OCI-LY3 (cell line): ENCODE measurements at regions not wholly inside any gene's neighbourhood (a gene's known extent, or its start where the extent isn't known, plus 50 kb on each side); places are given as distances from the start of the nearest gene placed in this dataset.

Experiments used
- H2AFZ ChIP-seq: fragments of 200-600, 300-600 bp; shearing (Covaris generic); 2 replicates; pipeline ENCODE4 v1.6.0; 2014; ENCODE audit warnings: antibody characterized with exemption, low read depth, low read length
- H3K27ac ChIP-seq: fragments of 200-600, 300-600 bp; sonication (generic); 2 replicates; pipeline ENCODE4 v1.5.1; 2014; ENCODE audit warnings: mild to moderate bottlenecking, low read length, moderate library complexity, mixed read lengths
- H3K27me3 ChIP-seq: fragments of 200-600, 300-600 bp; sonication (generic); 2 replicates; pipeline ENCODE4 v1.6.1; 2014; ENCODE audit warnings: low read depth, low read length, mixed read lengths
- H3K36me3 ChIP-seq: fragments of 200-600, 300-600 bp; sonication (generic); replicated peaks from 2 replicates; pipeline ENCODE3; 2014; ENCODE audit warnings: low read depth, low read length, mixed read lengths
- H3K4me1 ChIP-seq: fragments of 300-600, 200-600 bp; sonication (generic); 2 replicates; pipeline ENCODE4 v1.6.1; 2014; ENCODE audit warnings: low read length, mixed read lengths
- H3K4me2 ChIP-seq: fragments of 200-600, 300-600 bp; sonication (generic); 2 replicates; pipeline ENCODE4 v1.6.1; 2014; ENCODE audit warnings: low read length, mixed read lengths
- H3K4me3 ChIP-seq: fragments of 300-600, 200-600 bp; sonication (generic); 2 replicates; pipeline ENCODE4 v1.5.1; 2014; ENCODE audit warnings: antibody characterized with exemption, mild to moderate bottlenecking, low read length, moderate library complexity
- H3K79me2 ChIP-seq: fragments of 300-600, 200-600 bp; shearing (Covaris generic); 2 replicates; pipeline ENCODE4 v1.6.1; 2014; ENCODE audit warnings: mild to moderate bottlenecking, low read length, mixed read lengths
- H3K9ac ChIP-seq: fragments of 300-600, 200-600 bp; shearing (Covaris generic); 2 replicates; pipeline ENCODE4 v1.6.0; 2014; ENCODE audit warnings: mild to moderate bottlenecking, low read length, moderate library complexity
- H3K9me3 ChIP-seq: fragments of 200-600, 300-600 bp; shearing (Covaris generic); 2 replicates; pipeline ENCODE4 v1.6.1; 2014; ENCODE audit warnings: low read length, mixed read lengths; ENCODE audit not compliant: insufficient read depth
- H4K20me1 ChIP-seq: fragments of 200-600, 300-600 bp; sonication (generic); 2 replicates; pipeline ENCODE4 v1.6.1; 2016; ENCODE audit warnings: low read length, mixed read lengths; ENCODE audit not compliant: insufficient read depth
- EZH2phosphoT487 ChIP-seq: fragments of 200-600 bp; shearing (Covaris generic); IDR thresholded peaks from 2 replicates; pipeline ENCODE4 v1.6.1; 2018; ENCODE audit warnings: antibody characterized with exemption, mixed run types, low read depth
- TF ChIP-seq, protein P1 (sequence below): fragments of 200-600, 300-600 bp; sonication (generic); IDR thresholded peaks from 2 replicates; pipeline ENCODE4 v1.5.1; 2014; ENCODE audit warnings: antibody characterized with exemption, low read length, low read depth

- no peaks in the 10 kb centered on the region for H3K79me2 ChIP-seq
- no peaks in the 10 kb centered on the region for H3K36me3 ChIP-seq
- H3K9me3 ChIP-seq = no peaks in the 10 kb centered on the region
- H3K27me3 ChIP-seq = peaks cover 16% of the 10 kb centered on the region
- no peaks in the 10 kb centered on the region for H4K20me1 ChIP-seq
- H3K4me1 ChIP-seq = no peaks in the 10 kb centered on the region
- H3K4me2 ChIP-seq = no peak overlapping the region
- H3K27ac ChIP-seq = no peak overlapping the region
- no peak overlapping the region for H2AFZ ChIP-seq
- H3K9ac ChIP-seq = no peak overlapping the region
- H3K4me3 ChIP-seq = no peak overlapping the region
- TF ChIP-seq EZH2phosphoT487 = no peak
- TF ChIP-seq, protein P1, sequence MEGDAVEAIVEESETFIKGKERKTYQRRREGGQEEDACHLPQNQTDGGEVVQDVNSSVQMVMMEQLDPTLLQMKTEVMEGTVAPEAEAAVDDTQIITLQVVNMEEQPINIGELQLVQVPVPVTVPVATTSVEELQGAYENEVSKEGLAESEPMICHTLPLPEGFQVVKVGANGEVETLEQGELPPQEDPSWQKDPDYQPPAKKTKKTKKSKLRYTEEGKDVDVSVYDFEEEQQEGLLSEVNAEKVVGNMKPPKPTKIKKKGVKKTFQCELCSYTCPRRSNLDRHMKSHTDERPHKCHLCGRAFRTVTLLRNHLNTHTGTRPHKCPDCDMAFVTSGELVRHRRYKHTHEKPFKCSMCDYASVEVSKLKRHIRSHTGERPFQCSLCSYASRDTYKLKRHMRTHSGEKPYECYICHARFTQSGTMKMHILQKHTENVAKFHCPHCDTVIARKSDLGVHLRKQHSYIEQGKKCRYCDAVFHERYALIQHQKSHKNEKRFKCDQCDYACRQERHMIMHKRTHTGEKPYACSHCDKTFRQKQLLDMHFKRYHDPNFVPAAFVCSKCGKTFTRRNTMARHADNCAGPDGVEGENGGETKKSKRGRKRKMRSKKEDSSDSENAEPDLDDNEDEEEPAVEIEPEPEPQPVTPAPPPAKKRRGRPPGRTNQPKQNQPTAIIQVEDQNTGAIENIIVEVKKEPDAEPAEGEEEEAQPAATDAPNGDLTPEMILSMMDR = no peak
Measured at GRCh38 chr10:114708084-114708483, 50.0 kb upstream of the ABLIM1 start.

GRCh38 chr10:114708717-114709335, 50.8 kb upstream of the ABLIM1 start:
- Histone ChIP-seq H3K27ac (no peak overlapping the region), H3K4me2 (no peak overlapping the region)

DNA sequence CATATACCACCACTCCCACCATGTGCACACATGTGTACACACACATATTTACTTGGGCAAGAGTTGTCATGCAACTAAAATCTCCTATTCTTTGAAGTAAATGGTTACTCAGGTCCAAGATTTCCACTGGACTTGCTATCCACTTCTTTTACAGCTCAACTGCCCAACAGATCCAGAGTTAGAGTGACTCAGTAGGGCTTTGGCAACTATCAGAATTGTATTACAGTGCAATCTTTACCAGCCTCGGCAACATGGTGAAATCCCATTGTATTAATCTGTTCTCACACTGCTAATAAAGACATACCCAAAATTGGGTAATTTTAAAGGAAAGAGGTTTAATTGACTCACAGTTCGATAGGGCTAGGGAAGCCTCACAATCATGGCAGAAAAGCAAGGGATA, 51.9 kb upstream of the ABLIM1 start:
- H3K9ac ChIP-seq = no peak overlapping the region
- no peak overlapping the region for H2AFZ ChIP-seq
- no peaks in the 10 kb centered on the region for H3K9me3 ChIP-seq
- no peaks in the 10 kb centered on the region for H3K79me2 ChIP-seq
- H3K4me3 ChIP-seq = no peak overlapping the region
- H3K4me2 ChIP-seq = no peak overlapping the region
- H3K27ac ChIP-seq = no peak overlapping the region
- H3K27me3 ChIP-seq = peaks cover 24% of the 10 kb centered on the region
- no peaks in the 10 kb centered on the region for H4K20me1 ChIP-seq
- H3K36me3 ChIP-seq = no peaks in the 10 kb centered on the region
- no peaks in the 10 kb centered on the region for H3K4me1 ChIP-seq
- TF ChIP-seq EZH2phosphoT487 = no peak
- TF ChIP-seq, protein P1 = no peak

More at GRCh38 chr10:114708717-114709335, 50.8 kb upstream of the ABLIM1 start:
- Histone ChIP-seq H3K9me3 (no peaks in the 10 kb centered on the region), H3K36me3 (no peaks in the 10 kb centered on the region), H3K9ac (no peak overlapping the region), H3K4me3 (no peak overlapping the region), H3K79me2 (no peaks in the 10 kb centered on the region), H3K4me1 (no peaks in the 10 kb centered on the region), H4K20me1 (no peaks in the 10 kb centered on the region), H3K27me3 (peaks cover 21% of the 10 kb centered on the region), H2AFZ (no peak overlapping the region)
- TF ChIP-seq, protein P1 = no peak
- no peak for TF ChIP-seq EZH2phosphoT487

DNA sequence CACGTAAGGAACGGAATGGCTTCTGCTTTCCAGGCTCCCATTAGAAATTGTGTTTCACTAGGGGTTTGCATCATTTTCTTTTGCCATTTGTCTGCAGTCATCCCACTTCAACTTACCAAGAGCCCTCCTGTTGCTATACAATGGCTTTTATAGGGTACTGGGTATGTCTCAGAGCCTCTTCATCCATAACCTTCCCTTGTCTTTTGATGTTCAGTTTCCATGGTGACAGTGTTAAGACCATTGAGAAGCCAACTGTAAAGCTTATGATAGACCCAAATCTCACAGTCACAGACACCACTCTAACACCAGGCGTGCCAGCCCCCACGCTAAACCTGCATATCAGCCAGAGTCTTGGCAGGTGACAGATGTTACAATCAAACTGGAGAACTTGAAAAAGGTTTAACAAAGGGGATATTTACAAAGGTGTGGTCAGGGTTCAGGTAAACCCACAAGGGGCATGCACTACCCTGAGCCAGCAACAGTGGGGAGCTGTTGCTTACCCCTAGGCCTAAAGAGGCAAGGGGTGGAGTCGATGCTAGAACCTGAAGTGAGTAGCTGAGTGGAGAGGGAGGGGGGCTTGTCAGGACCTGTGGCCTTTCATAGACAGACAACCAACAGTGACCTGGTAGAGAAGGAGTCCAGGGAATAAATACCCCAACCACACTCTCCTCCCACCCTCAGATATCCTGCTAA, 53.2 kb upstream of the ABLIM1 start:
- no peak overlapping the region for H2AFZ ChIP-seq
- H3K9ac ChIP-seq = no peak overlapping the region
- H4K20me1 ChIP-seq = no peaks in the 10 kb centered on the region
- H3K9me3 ChIP-seq = no peaks in the 10 kb centered on the region
- TF ChIP-seq EZH2phosphoT487 = no peak
- no peaks in the 10 kb centered on the region for H3K36me3 ChIP-seq
- no peak overlapping the region for H3K4me3 ChIP-seq
- no peaks in the 10 kb centered on the region for H3K79me2 ChIP-seq
- H3K27me3 ChIP-seq = peaks cover 18% of the 10 kb centered on the region; the same call in 1 of the 2 replicates
- no peak overlapping the region for H3K4me2 ChIP-seq
- H3K4me1 ChIP-seq = no peaks in the 10 kb centered on the region
- H3K27ac ChIP-seq = no peak overlapping the region
